ENCODE measurements at regions not wholly inside any gene's neighbourhood (a gene's known extent, or its start where the extent isn't known, plus 50 kb on each side); places are given as distances from the start of the nearest gene placed in this dataset.

DNA sequence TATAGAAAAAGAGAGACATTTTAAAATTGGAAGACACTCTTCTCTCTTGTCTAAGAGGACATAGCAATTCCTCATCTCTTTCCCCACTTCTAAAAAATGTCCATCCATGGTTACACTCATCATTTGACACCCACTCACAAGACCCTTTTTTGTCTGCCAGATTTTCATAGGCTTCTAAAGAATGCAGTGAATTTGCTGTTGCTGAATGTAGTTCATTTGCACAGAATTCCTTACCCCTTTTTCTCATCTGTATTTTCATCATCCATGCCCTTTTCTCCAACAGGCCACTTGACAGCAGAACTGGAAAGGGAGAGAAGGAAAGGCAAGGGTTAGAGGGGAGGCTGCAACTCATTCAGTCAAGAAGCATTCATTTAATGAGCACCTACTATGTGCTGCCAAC is 128.0 kb downstream of the NUAK1 start:
- no peak for DNase-seq
